ENCODE measurements at regions not wholly inside any gene's neighbourhood (a gene's known extent, or its start where the extent isn't known, plus 50 kb on each side); places are given as distances from the start of the nearest gene placed in this dataset.

GRCh38 chr5:111976705-111977435 is 219.9 kb upstream of the NREP start:
- H3K27me3 ChIP-seq: no peaks in the 10 kb centered on the region
- no peak overlapping the region for H3K27ac ChIP-seq
- H3K36me3 ChIP-seq: no peaks in the 10 kb centered on the region
- no peak for DNase-seq (ENCODE audit: low spot score)
- no peak overlapping the region for H3K4me3 ChIP-seq
- TF ChIP-seq CTCF (IDR thresholded peaks at IDR 0.05): no peak
- H3K9me3 ChIP-seq: no peaks in the 10 kb centered on the region
- H3K4me1 ChIP-seq: no peaks in the 10 kb centered on the region

- H3K27me3 ChIP-seq: no peaks in the 10 kb centered on the region
- no peak for TF ChIP-seq CTCF (IDR thresholded peaks at IDR 0.05)
- no peaks in the 10 kb centered on the region for H3K36me3 ChIP-seq
- no peaks in the 10 kb centered on the region for H3K9me3 ChIP-seq
- no peak overlapping the region for H3K27ac ChIP-seq
- no peak overlapping the region for H3K4me3 ChIP-seq
- no peaks in the 10 kb centered on the region for H3K4me1 ChIP-seq
- no peak for DNase-seq (ENCODE audit: low spot score)
Measured at GRCh38 chr5:111975133-111975532, 218.1 kb upstream of the NREP start.

DNA sequence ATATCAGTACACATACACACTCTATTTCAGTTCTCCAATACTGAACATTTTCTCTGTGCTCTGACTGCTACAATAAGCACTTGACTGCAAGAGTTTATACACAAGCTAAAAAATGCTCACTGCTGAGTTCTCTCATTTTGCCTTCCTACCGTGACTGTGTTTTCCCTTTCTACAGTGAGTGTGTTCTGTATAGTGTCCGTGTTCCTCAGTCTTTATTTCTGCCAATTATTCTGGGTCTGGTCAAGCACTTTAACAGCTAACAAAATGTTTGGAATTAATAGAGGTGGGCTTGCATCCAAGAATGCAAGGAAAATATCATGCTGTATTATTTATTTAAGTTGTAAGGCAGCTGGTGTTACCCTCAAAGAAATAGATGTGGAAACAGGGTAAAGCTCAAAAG is 217.0 kb upstream of the NREP start:
- no peak for TF ChIP-seq CTCF (IDR thresholded peaks at IDR 0.05)
- Histone ChIP-seq H3K27me3 (no peaks in the 10 kb centered on the region), H3K36me3 (no peaks in the 10 kb centered on the region), H3K9me3 (no peaks in the 10 kb centered on the region), H3K4me3 (no peak overlapping the region), H3K27ac (no peak overlapping the region), H3K4me1 (no peaks in the 10 kb centered on the region)
- DNase-seq (ENCODE audit: low spot score): no peak

DNA sequence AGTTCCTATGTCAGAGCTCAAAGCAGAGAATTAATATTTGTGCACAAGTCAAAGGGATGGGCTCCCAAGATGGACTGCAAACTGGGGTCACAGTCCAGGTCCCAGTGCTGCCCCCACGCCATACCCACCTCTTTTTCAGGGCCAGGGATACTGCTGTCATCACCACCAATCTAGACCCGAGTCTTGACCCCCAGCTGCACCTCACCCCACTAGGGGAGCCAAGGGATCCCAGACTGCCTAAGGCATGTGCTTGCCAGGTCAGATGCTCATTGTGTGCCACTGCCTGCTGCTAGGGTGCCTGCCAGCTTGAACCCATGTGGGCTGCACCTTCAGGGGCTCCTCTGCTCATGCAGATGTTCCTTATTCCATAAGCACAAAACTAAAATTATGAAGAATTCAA is 215.6 kb upstream of the NREP start:
- Histone ChIP-seq H3K27me3 (no peaks in the 10 kb centered on the region), H3K27ac (no peak overlapping the region), H3K36me3 (no peaks in the 10 kb centered on the region), H3K9me3 (no peaks in the 10 kb centered on the region), H3K4me1 (peaks cover 0 to 7% of the 10 kb centered on the region in 2 donors), H3K4me3 (no peak overlapping the region)
- DNase-seq (ENCODE audit: low spot score): no peak
- no peak for TF ChIP-seq CTCF (IDR thresholded peaks at IDR 0.05)

DNA sequence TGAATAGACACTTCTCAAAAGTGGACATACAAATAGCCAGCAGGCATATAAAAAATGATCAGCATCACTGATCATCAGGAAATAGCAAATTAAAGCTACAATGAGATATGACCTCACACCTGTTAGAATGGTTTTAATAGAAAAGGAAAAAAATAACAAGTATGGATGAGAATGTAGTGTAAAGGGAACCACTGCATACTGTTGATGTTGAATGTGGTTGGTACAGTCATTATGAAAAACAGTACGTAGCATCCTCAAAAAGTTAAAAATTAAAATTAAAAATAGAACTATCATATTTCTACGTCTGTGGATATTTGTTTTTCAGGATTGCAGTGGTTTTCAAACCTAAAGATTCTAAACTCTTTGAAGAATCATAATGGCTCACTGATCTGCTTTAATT is 215.1 kb upstream of the NREP start:
- no peak for TF ChIP-seq CTCF (IDR thresholded peaks at IDR 0.05)
- H3K9me3 ChIP-seq: no peaks in the 10 kb centered on the region
- H3K27me3 ChIP-seq: no peaks in the 10 kb centered on the region
- H3K36me3 ChIP-seq: no peaks in the 10 kb centered on the region
- no peak for DNase-seq (ENCODE audit: low spot score)
- no peak overlapping the region for H3K4me3 ChIP-seq
- H3K4me1 ChIP-seq: peaks cover 0 to 7% of the 10 kb centered on the region in 2 donors
- no peak overlapping the region for H3K27ac ChIP-seq

- no peaks in the 10 kb centered on the region for H3K27me3 ChIP-seq
- DNase-seq (ENCODE audit: low spot score): no peak
- no peak overlapping the region for H3K4me3 ChIP-seq
- no peak overlapping the region for H3K27ac ChIP-seq
- peaks cover 0 to 7% of the 10 kb centered on the region in 2 donors for H3K4me1 ChIP-seq
- no peaks in the 10 kb centered on the region for H3K9me3 ChIP-seq
- no peak for TF ChIP-seq CTCF (IDR thresholded peaks at IDR 0.05)
- H3K36me3 ChIP-seq: no peaks in the 10 kb centered on the region
Measured at GRCh38 chr5:111968459-111968858, 211.5 kb upstream of the NREP start.

Measured in right atrium auricular region (tissue), 2 donors.